Sigmoid colon (tissue), 4 donors: ENCODE measurements at regions not wholly inside any gene's neighbourhood (a gene's known extent, or its start where the extent isn't known, plus 50 kb on each side); places are given as distances from the start of the nearest gene placed in this dataset.

Experiments used
- CTCF ChIP-seq, 4 experiments: fragments of 450-650 bp in 3 of 4; fragments of 200-600 bp in 1 of 4; IDR thresholded peaks; one replicate each; pipeline ENCODE4 v1.5.1; 2016 to 2019; ENCODE audit warnings: antibody characterized with exemption in 4 of 4, mild to moderate bottlenecking in 3 of 4, moderate library complexity in 2 of 4
- EP300 ChIP-seq, 4 donors: sonication (generic); formaldehyde crosslinking; IDR thresholded peaks; one replicate each; pipeline ENCODE4 v1.6.1; 2017; ENCODE audit warnings: antibody characterized with exemption in 4 of 4
- POLR2A ChIP-seq, 2 donors: fragments of 450-650 bp; IDR thresholded peaks; one replicate each; pipeline ENCODE4 v1.6.1; 2016; ENCODE audit warnings: antibody characterized with exemption in 2 of 2, mild to moderate bottlenecking in 2 of 2, moderate library complexity in 2 of 2
- POLR2AphosphoS5 ChIP-seq, 4 donors: sonication (generic); formaldehyde crosslinking; IDR thresholded peaks; one replicate each; pipeline ENCODE4 v1.6.1; 2017; ENCODE audit warnings: antibody characterized with exemption in 4 of 4

DNA sequence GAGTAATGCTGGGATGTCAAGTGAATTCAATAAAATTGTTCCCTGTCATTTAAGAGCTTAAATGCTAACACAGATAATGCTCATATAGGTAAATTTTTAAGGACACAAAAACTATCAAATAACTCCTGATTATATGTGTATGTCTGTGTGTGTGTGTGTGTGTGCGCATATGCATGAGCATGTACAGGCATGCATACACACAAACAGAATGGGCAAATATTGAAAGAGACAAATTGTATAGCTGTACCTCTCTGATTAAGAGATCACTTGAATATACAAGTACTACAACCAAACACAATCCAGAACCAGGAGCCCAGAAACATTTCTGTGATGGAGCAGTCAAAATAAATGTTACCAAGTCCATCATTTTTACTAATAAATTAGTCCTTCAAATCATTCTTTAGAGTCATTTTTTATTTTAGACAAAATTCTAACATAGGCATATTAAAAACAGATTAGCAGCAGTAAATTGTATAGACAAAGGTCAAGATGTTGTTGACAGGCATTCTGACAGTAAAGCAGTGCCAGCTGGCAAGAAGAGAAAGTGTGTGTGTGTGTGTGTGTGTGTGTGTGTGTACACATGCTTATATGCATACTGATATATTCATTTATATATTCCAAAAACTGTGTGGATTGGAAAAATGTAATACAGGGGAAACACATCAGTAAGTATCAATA is 145.3 kb downstream of the CD47 start:
- TF ChIP-seq POLR2A (IDR thresholded peaks at IDR 0.05) (no peak), CTCF (IDR thresholded peaks at IDR 0.05) (no peak), POLR2AphosphoS5 (IDR thresholded peaks at IDR 0.05) (no peak), EP300 (IDR thresholded peaks at IDR 0.05) (no peak)
